Stimulated activated CD8-positive, alpha-beta memory T cell treated with anti-CD3 and anti-CD28 coated beads, Interleukin-12 subunit alpha, Interleukin-12 subunit beta, amount 100 ng/mL, for 4 hours (primary cell): ENCODE measurements at regions not wholly inside any gene's neighbourhood (a gene's known extent, or its start where the extent isn't known, plus 50 kb on each side); places are given as distances from the start of the nearest gene placed in this dataset.

Source experiments
- DNase-seq: peaks from one replicate; pipeline ENCODE4 v3.0.0-alpha.2; 2020; ENCODE audit warnings: low read depth

DNA sequence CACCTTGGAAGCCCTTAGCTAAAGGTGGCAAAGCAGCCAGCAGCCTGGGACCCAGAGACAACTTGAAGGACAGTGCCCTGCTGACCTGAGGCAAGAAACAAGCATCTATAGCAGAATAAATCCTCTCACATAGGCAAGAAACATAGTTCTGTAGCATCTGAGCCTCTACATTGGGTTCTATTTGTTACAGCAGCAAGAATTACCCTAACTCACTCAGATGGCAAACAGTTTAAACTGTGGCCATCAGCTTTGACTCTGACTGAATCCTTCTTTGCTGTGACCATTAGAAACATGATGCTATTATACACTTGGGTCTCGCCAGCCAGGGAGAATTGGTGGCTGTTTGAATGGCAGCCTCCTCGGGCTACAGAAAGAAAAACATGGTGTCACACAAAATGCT lies 53.1 kb upstream of the CCL1 start:
- DNase-seq = no peak

GRCh38 chr17:34414339-34414738 lies 51.3 kb upstream of the CCL1 start:
- no peak for DNase-seq

GRCh38 chr17:34413443-34414119 lies 50.5 kb upstream of the CCL1 start:
- DNase-seq = no peak

DNA sequence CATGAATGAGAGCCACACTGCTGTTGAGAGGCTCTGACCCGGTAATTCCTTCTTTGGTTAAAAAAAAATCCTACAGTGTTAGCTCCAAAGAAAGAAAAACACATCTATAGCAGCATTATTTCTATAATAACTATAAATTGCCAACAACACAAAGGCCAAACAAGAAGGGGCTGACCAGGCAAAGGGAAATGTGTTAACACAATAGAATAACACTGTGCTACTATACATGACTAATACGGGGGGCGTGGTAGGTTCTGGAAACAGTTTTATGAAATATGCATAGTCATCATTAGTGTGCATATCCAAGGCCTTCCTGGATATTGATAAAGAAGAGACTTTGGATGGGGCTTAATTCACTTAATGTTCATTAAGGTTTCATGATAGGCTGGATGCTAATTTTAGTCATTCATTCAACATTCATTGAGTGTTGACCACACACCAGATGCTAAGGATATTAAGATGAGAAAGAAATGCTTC lies 50.0 kb upstream of the CCL1 start:
- no peak for DNase-seq
